ENCODE measurements at regions not wholly inside any gene's neighbourhood (a gene's known extent, or its start where the extent isn't known, plus 50 kb on each side); places are given as distances from the start of the nearest gene placed in this dataset.

- no peaks in the 10 kb centered on the region for H3K27me3 ChIP-seq (ENCODE audit: low read depth)
- TF ChIP-seq CTCF (IDR thresholded peaks at IDR 0.05; ENCODE audit: borderline replicate concordance) = no peak
- intact Hi-C loops (cut with micrococcal nuclease) = no loop called here
- peaks cover 62% of the 10 kb centered on the region for H3K9me3 ChIP-seq (replicated peaks)
- H3K4me1 ChIP-seq = no peaks in the 10 kb centered on the region
- H3K27ac ChIP-seq (replicated peaks) = no peak overlapping the region
- no peaks in the 10 kb centered on the region for H3K36me3 ChIP-seq
- DNase-seq = no peak
- no peak overlapping the region for H3K4me3 ChIP-seq
Measured at GRCh38 chr6:9628819-9629218, 786.1 kb downstream of the TFAP2A start.

DNA sequence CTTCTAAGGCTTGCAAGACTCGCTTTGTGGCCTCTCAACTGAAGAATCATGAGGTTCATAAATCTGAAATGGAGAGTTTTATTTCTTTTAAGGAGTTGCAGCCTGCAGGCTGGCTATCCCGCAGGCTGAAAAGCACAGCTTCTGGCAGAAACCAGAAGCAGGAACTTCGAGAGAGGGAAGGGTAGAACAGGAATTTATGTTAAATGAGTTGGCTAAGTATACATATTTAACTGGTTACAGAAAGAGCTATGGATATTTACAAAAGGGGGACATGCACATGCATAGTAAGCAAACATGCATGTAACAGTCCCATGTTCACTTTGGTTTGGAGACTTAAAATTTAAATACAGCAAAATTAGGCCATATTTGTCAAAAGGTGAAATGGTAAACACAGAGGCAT, 787.0 kb downstream of the TFAP2A start:
- no peak overlapping the region for H3K4me3 ChIP-seq
- no peaks in the 10 kb centered on the region for H3K4me1 ChIP-seq
- no peaks in the 10 kb centered on the region for H3K27me3 ChIP-seq (ENCODE audit: low read depth)
- intact Hi-C loops (cut with micrococcal nuclease) = no loop called here
- DNase-seq = no peak
- H3K36me3 ChIP-seq = no peaks in the 10 kb centered on the region
- TF ChIP-seq CTCF (IDR thresholded peaks at IDR 0.05; ENCODE audit: borderline replicate concordance) = no peak
- peaks cover 62% of the 10 kb centered on the region for H3K9me3 ChIP-seq (replicated peaks)
- no peak overlapping the region for H3K27ac ChIP-seq (replicated peaks)

DNA sequence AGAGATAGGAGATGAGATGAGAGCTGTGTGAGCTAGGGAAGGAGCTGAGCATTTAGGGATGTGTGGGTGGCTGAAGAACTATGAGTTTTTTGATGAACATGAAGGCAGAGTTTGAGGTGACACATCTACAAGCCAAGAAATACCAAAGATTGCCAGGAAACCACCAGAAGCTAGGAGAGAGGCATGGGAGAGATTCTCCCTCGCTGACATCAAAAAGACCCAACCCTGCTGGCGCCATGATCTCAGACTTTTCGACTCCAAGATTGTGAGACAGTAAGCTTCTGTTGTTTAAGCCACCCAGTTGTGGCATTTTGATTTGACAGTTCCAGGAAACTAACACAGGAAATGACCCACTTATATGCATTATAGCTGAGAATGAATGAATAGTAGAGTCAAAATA, 790.9 kb downstream of the TFAP2A start:
- intact Hi-C loops (cut with micrococcal nuclease) = no loop called here
- no peak for DNase-seq
- no peak for TF ChIP-seq CTCF (IDR thresholded peaks at IDR 0.05; ENCODE audit: borderline replicate concordance)
- no peak overlapping the region for H3K27ac ChIP-seq (replicated peaks)
- no peaks in the 10 kb centered on the region for H3K36me3 ChIP-seq
- no peak overlapping the region for H3K4me3 ChIP-seq
- no peaks in the 10 kb centered on the region for H3K27me3 ChIP-seq (ENCODE audit: low read depth)
- no peaks in the 10 kb centered on the region for H3K4me1 ChIP-seq
- peaks cover 28% of the 10 kb centered on the region for H3K9me3 ChIP-seq (replicated peaks)

DNA sequence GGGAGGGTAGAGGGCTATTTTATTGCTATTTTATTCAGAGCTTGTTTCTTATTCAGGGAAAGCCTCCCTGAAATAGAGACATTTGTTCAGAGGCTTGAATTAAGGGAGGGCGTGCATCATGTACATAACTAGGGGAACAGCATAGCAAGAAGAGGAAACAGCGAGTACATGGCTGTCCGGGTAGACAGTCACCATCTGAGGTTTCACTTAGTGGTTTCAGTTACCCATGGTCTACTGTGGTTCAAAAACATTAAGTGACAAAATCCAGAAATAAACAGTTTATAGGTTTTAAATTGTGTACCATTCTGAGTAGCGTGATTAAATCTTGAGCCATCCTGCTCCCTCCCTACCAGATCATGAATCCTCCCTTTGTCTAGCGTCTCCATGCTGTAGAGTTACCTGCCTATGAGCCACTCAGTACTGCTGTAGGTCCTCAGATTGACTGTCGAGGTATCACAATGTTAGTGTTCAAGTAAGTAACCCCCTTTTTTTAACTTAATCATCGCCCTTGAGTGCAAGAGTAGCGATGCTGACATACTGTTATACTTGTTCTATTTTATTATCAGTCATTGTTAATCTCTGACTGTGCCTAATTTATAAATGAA, 791.5 kb downstream of the TFAP2A start:
- intact Hi-C loops (cut with micrococcal nuclease) = no loop called here
- Histone ChIP-seq H3K27ac (replicated peaks) (no peak overlapping the region), H3K4me1 (no peaks in the 10 kb centered on the region), H3K9me3 (replicated peaks) (peaks cover 21% of the 10 kb centered on the region), H3K27me3 (ENCODE audit: low read depth) (no peaks in the 10 kb centered on the region), H3K4me3 (no peak overlapping the region), H3K36me3 (no peaks in the 10 kb centered on the region)
- no peak for DNase-seq
- no peak for TF ChIP-seq CTCF (IDR thresholded peaks at IDR 0.05; ENCODE audit: borderline replicate concordance)

- no peak for DNase-seq
- TF ChIP-seq CTCF (IDR thresholded peaks at IDR 0.05; ENCODE audit: borderline replicate concordance) = no peak
- Histone ChIP-seq H3K4me3 (no peak overlapping the region), H3K27me3 (ENCODE audit: low read depth) (no peaks in the 10 kb centered on the region), H3K27ac (replicated peaks) (no peak overlapping the region), H3K9me3 (replicated peaks) (peaks cover 17% of the 10 kb centered on the region), H3K4me1 (no peaks in the 10 kb centered on the region), H3K36me3 (no peaks in the 10 kb centered on the region)
- intact Hi-C loops (cut with micrococcal nuclease) = no loop called here
Measured at GRCh38 chr6:9621276-9621675, 793.6 kb downstream of the TFAP2A start.

All from left ventricle myocardium inferior (tissue), 1 donor.